ENCODE measurements at regions not wholly inside any gene's neighbourhood (a gene's known extent, or its start where the extent isn't known, plus 50 kb on each side); places are given as distances from the start of the nearest gene placed in this dataset.
"Not testable (repeated sequence)": the region's sequence is repeated elsewhere in the genome, so short reads cannot be mapped to it uniquely, and the experiment has no call there.

- DNase-seq (ENCODE audit: low spot score): no peak
Observed at GRCh38 chr5:159593518-159594073, 263.3 kb upstream of the IL12B start.

- DNase-seq (ENCODE audit: low spot score): not testable (repeated sequence)
Observed at GRCh38 chr5:159595561-159595960, 265.3 kb upstream of the IL12B start.

- no peak for DNase-seq (ENCODE audit: low spot score)
Observed at GRCh38 chr5:159601216-159601615, 270.9 kb upstream of the IL12B start.

GRCh38 chr5:159602434-159602833 lies 272.1 kb upstream of the IL12B start:
- DNase-seq (ENCODE audit: low spot score): no peak

GRCh38 chr5:159605585-159605984 lies 275.3 kb upstream of the IL12B start:
- DNase-seq (ENCODE audit: low spot score): no peak

GRCh38 chr5:159609359-159609758 lies 279.1 kb upstream of the IL12B start:
- DNase-seq (ENCODE audit: low spot score): no peak

- DNase-seq (ENCODE audit: low spot score): no peak
Observed at GRCh38 chr5:159610966-159611579, 280.8 kb upstream of the IL12B start.

GRCh38 chr5:159616952-159617351 lies 286.7 kb upstream of the IL12B start:
- no peak for DNase-seq (ENCODE audit: low spot score)

GRCh38 chr5:159619826-159620225 lies 289.5 kb upstream of the IL12B start:
- DNase-seq (ENCODE audit: low spot score): no peak

- DNase-seq (ENCODE audit: low spot score): no peak
Observed at GRCh38 chr5:159620853-159621540, 290.7 kb upstream of the IL12B start.

GRCh38 chr5:159628703-159629102 lies 287.6 kb upstream of the ADRA1B start:
- no peak for DNase-seq (ENCODE audit: low spot score)

- DNase-seq (ENCODE audit: low spot score): no peak
Observed at GRCh38 chr5:159629158-159629557, 287.1 kb upstream of the ADRA1B start.

- no peak for DNase-seq (ENCODE audit: low spot score)
Observed at GRCh38 chr5:159630545-159630944, 285.7 kb upstream of the ADRA1B start.

- no peak for DNase-seq (ENCODE audit: low spot score)
Observed at GRCh38 chr5:159631001-159631400, 285.3 kb upstream of the ADRA1B start.

GRCh38 chr5:159632866-159633265 lies 283.4 kb upstream of the ADRA1B start:
- no peak for DNase-seq (ENCODE audit: low spot score)

- DNase-seq (ENCODE audit: low spot score): no peak
Observed at GRCh38 chr5:159638481-159638880, 277.8 kb upstream of the ADRA1B start.

GRCh38 chr5:159638954-159639559 lies 277.2 kb upstream of the ADRA1B start:
- DNase-seq (ENCODE audit: low spot score): no peak

GRCh38 chr5:159639590-159639989 lies 276.7 kb upstream of the ADRA1B start:
- DNase-seq (ENCODE audit: low spot score): no peak

GRCh38 chr5:159640446-159640845 lies 275.8 kb upstream of the ADRA1B start:
- no peak for DNase-seq (ENCODE audit: low spot score)

- no peak for DNase-seq (ENCODE audit: low spot score)
Observed at GRCh38 chr5:159640921-159641320, 275.4 kb upstream of the ADRA1B start.

GRCh38 chr5:159641371-159642039 lies 274.8 kb upstream of the ADRA1B start:
- DNase-seq (ENCODE audit: low spot score): no peak

GRCh38 chr5:159642379-159642778 lies 273.9 kb upstream of the ADRA1B start:
- no peak for DNase-seq (ENCODE audit: low spot score)

- no peak for DNase-seq (ENCODE audit: low spot score)
Observed at GRCh38 chr5:159644053-159644452, 272.2 kb upstream of the ADRA1B start.

Data from pons (tissue), 1 donor.